Myocyte (in vitro differentiated cells): ENCODE measurements at regions not wholly inside any gene's neighbourhood (a gene's known extent, or its start where the extent isn't known, plus 50 kb on each side); places are given as distances from the start of the nearest gene placed in this dataset.

Experiments used
- DNase-seq: peaks from one replicate; pipeline ENCODE4 v3.0.0-alpha.2; 2012; ENCODE audit warnings: low read depth

- no peak for DNase-seq
Measured at GRCh38 chr2:8256905-8257304, 425.0 kb upstream of the ID2 start.

DNA sequence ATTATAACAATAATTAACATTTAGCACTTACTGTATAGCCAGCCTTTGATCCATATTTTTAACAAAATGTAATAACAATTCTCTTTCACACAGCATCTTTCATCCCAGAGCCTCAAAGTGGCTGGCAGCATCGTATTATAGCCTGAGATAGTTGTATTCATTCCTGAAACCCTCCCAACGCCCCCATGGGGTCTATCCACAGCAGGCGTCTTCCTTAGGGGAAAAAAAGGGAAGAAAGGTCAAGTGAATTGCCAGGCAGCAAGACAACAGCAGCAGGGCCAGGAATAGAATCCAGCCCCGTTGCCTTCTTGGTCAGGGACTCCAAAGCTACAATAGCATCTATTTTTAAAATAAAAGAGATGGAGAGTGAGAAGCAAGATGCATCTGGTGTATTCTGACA lies 424.4 kb upstream of the ID2 start:
- DNase-seq = no peak

DNA sequence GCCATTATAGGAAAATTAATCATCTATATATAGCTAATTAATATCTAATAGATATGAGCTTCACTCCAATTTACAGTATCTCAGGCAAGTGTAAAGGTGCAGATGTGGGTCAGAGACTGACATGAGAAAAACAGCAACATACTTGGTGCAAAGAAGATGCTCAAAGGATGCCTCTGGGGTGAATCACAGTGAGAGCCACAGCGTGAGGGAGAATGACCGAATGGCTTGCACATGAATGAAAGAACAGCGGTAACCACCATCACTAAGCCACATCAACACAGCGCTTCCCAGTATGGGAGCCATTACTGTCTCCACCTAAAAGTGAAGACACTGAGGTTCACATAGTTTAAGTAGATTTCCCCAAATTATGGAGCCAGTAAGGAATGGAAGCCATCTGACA lies 423.4 kb upstream of the ID2 start:
- no peak for DNase-seq

GRCh38 chr2:8259106-8259840 lies 422.6 kb upstream of the ID2 start:
- DNase-seq = no peak

- DNase-seq = no peak
Measured at GRCh38 chr2:8259841-8260178, 422.0 kb upstream of the ID2 start.

- no peak for DNase-seq
Measured at GRCh38 chr2:8260213-8260612, 421.6 kb upstream of the ID2 start.

GRCh38 chr2:8263901-8264300 lies 418.0 kb upstream of the ID2 start:
- no peak for DNase-seq

DNA sequence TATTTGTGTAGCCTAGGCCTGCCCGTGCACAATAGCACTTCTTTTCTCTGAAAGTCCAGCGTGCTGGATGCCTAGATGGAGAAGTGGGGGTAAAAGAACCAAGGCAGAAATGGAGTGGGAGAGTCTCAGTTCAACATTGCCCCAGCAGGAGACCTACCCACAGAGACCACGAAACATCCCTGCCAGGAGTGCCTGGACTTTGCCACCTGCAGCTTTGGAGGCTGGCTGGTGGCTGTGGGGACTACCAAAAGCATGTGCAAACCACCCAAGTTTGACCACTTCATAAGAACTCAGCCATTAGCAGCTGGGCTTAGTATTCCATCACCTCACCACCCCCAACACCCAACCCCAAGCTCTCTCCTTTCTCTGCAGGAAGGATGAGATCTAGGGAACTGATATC lies 416.9 kb upstream of the ID2 start:
- peak; percentile 57 for DNase-seq

- no peak for DNase-seq
Measured at GRCh38 chr2:8265476-8266226, 416.2 kb upstream of the ID2 start.

DNA sequence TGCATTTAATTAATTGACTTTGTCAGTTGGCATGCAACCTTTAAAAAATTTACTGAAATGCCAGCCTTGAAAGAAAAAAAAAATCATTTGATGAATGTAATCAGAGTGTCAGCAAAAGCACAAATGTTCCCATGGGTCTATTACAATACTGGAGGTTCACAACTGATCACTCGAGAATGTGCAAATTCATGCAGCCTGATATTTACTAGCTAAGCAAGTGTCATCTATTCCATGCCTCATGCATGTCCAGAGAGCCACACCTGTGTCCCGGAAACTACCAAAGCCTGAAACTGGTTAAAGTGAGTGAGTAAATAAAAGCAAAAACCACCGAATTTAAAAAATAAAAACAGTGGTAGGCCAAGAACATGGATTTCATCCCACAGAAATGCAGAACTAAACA lies 415.3 kb upstream of the ID2 start:
- DNase-seq = no peak

DNA sequence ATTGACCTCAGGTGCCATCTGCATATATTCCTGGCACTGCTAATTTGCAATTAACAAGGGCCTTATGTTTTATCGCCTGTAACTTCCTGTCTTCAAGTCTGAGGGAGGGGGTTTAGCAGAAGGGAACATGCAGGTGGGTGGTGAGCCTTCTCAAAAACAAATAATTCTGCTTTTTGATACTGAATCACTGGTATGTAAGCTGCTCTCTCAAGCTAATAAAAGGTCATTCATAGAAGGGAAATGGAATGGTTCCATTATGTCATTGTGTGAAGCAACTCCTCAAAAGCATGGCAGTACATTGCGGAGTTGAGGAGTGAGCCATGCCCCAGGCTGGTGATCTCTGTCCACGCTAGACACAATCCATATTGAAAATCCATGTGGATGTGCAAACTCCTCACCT lies 414.8 kb upstream of the ID2 start:
- no peak for DNase-seq

DNA sequence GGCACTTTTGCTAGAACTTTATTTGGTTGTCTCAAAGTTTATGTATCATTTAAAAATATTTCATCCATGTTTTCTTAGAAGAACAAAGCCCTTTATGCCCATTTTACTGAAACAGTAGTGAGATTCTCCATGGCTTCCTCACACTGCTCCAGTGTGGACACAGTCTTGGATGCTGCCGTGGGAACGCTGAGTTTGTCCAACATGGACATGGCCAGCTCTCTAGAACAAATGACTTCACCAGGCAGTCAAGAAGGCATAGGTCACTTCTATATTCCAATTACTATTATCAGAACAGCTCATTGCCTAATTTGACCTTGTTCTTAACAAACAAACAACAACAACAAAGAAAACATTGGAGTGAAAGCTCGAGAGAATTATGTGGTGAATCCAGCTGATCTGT lies 414.1 kb upstream of the ID2 start:
- DNase-seq = no peak

DNA sequence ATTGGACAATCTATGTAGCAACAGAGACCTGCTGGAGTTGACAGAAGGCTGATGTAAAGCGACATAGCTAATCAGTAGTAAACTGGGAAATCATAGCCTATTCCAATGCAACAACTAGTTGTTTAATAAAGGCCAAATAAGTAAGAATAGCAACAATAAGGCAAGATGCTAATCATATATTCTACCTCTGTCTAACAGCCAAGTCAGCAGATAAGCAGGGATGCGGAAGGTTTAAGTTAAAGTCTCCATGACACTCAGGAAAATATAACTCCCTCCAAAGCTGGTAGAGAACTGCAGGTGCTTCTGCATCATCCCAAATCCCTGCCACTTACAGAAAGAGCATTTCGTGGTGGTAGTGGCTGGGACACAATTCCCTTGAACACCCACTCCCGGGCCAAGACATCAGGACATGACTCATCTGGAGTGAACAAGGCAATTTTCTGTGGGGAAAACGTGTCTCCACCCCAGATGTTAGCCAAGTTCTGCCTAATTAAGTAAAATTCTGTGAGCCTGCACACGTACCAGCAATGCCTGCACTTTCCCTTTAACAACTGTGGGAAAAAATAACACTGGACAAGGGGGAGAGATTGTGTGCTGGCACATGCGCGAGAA lies 413.6 kb upstream of the ID2 start:
- DNase-seq = no peak

- DNase-seq = no peak
Measured at GRCh38 chr2:8270699-8271098, 411.2 kb upstream of the ID2 start.

- no peak for DNase-seq
Measured at GRCh38 chr2:8271461-8271860, 410.4 kb upstream of the ID2 start.

- DNase-seq = no peak
Measured at GRCh38 chr2:8276026-8276425, 405.8 kb upstream of the ID2 start.

- DNase-seq = no peak
Measured at GRCh38 chr2:8277921-8278571, 403.8 kb upstream of the ID2 start.

GRCh38 chr2:8278709-8279354 lies 403.0 kb upstream of the ID2 start:
- DNase-seq = no peak

- DNase-seq = no peak
Measured at GRCh38 chr2:8279506-8279905, 402.4 kb upstream of the ID2 start.

DNA sequence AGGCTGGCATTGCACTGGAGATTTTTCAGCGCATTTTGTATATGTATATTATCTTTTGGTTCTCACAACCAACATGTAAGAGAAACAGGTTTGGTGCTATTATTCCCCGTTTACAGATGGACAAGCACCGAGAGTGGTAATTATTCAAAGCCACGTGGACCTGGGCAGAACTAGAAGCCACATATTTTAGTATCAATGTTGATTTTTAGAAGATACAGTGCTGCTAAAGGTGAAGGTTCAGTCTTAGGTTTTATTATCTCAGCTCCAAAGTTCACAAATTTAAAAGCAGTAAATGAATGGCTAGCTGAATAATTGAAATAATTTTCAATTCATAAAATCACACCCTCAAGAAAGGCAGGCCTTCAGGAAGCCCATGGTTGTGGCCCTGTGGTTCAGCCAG lies 400.6 kb upstream of the ID2 start:
- no peak for DNase-seq

GRCh38 chr2:8281950-8282857 lies 399.7 kb upstream of the ID2 start:
- no peak for DNase-seq
